PC-9 (cell line): ENCODE measurements at regions not wholly inside any gene's neighbourhood (a gene's known extent, or its start where the extent isn't known, plus 50 kb on each side); places are given as distances from the start of the nearest gene placed in this dataset.

Source experiments
- EZH2 ChIP-seq: fragments of 200-600 bp; sonication (generic); IDR thresholded peaks from 2 replicates; pipeline ENCODE4 v1.8.0; 2017; ENCODE audit warnings: antibody characterized with exemption, low read depth
- TF ChIP-seq, protein P1 (sequence below): fragments of 200-600 bp; sonication (generic); conservative IDR thresholded peaks from 2 replicates; pipeline ENCODE4 v1.6.1; 2017; ENCODE audit warnings: mixed run types, antibody characterized with exemption, mild to moderate bottlenecking, moderate library complexity

DNA sequence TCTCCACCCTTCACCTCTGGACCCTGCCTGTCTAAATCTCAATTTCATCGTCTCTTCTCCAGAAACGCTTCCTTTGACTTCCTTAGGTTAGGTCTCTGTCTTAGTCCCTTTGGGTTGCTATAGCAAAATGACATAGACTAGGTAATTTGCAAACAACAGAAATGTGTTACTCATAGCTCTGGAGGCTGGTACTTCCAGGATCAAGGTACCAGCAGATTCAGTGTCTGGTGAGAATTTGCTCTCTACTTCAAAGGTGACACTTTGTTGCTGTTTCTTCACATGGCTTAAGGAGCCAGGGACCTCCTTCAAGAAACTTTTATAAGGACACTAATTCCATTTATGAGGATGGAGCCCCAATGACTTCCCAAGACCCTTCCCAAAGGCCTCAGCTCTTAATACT, 145.1 kb upstream of the IMPG1 start:
- TF ChIP-seq, protein P1, sequence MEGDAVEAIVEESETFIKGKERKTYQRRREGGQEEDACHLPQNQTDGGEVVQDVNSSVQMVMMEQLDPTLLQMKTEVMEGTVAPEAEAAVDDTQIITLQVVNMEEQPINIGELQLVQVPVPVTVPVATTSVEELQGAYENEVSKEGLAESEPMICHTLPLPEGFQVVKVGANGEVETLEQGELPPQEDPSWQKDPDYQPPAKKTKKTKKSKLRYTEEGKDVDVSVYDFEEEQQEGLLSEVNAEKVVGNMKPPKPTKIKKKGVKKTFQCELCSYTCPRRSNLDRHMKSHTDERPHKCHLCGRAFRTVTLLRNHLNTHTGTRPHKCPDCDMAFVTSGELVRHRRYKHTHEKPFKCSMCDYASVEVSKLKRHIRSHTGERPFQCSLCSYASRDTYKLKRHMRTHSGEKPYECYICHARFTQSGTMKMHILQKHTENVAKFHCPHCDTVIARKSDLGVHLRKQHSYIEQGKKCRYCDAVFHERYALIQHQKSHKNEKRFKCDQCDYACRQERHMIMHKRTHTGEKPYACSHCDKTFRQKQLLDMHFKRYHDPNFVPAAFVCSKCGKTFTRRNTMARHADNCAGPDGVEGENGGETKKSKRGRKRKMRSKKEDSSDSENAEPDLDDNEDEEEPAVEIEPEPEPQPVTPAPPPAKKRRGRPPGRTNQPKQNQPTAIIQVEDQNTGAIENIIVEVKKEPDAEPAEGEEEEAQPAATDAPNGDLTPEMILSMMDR, result no peak
- TF ChIP-seq EZH2, result no peak
